ENCODE measurements at regions not wholly inside any gene's neighbourhood (a gene's known extent, or its start where the extent isn't known, plus 50 kb on each side); places are given as distances from the start of the nearest gene placed in this dataset.
"Not testable (repeated sequence)": the region's sequence is repeated elsewhere in the genome, so short reads cannot be mapped to it uniquely, and the experiment has no call there.

- TF ChIP-seq CTCF, POLR2A (IDR thresholded peaks at IDR 0.05): not testable (repeated sequence)
Measured at GRCh38 chr11:79606461-79606860, 165.6 kb upstream of the TENM4 start.
